Activated CD4-positive, alpha-beta memory T cell treated with anti-CD3 and anti-CD28 coated beads for 36 hours (primary cell): ENCODE measurements at regions not wholly inside any gene's neighbourhood (a gene's known extent, or its start where the extent isn't known, plus 50 kb on each side); places are given as distances from the start of the nearest gene placed in this dataset.
A peak's percentile ranks its signal among the peaks of the same experiment; 100 is the strongest.

Source experiments
- CTCF ChIA-PET: fragments of 350-600 bp; sonication (Branson Sonifier 250); formaldehyde crosslinking; loops from one replicate; lab custom pipeline; 2021; ENCODE audit warnings: antibody characterized with exemption, inconsistent platforms; lab: Charles Lee
- POLR2A ChIA-PET: fragments of 350-600 bp; sonication (Branson Sonifier 250); formaldehyde crosslinking; loops from one replicate; lab custom pipeline; 2021; ENCODE audit warnings: antibody characterized with exemption; lab: Charles Lee
- DNase-seq: peaks from one replicate; pipeline ENCODE4 v3.0.0-alpha.2; 2020
- H3K27ac Mint-ChIP-seq: one replicate; pipeline ENCODE4 v1.8.0; 2021; ENCODE audit warnings: mixed read lengths
- H3K27me3 Mint-ChIP-seq: one replicate; pipeline ENCODE4 v1.8.0; 2021; ENCODE audit warnings: mixed read lengths
- H3K36me3 Mint-ChIP-seq: one replicate; pipeline ENCODE4 v1.8.0; 2021; ENCODE audit warnings: mixed read lengths
- H3K4me1 Mint-ChIP-seq: one replicate; pipeline ENCODE4 v1.8.0; 2021; ENCODE audit warnings: low read depth, mixed read lengths
- H3K4me3 Mint-ChIP-seq: one replicate; pipeline ENCODE4 v1.8.0; 2021; ENCODE audit warnings: mild to moderate bottlenecking, mixed read lengths
- H3K9me3 Mint-ChIP-seq: one replicate; pipeline ENCODE4 v1.8.0; 2021; ENCODE audit warnings: mixed read lengths
- intact Hi-C: fragments of 100-400 bp; cut with micrococcal nuclease; formaldehyde crosslinking; loops from one replicate; pipeline ENCODE4 v1.15.1; 2023

- POLR2A ChIA-PET, result no interaction called here
- Mint-ChIP-seq H3K27ac (no peak overlapping the region), H3K36me3 (no peaks in the 10 kb centered on the region), H3K4me1 (no peaks in the 10 kb centered on the region), H3K4me3 (no peak overlapping the region), H3K9me3 (peaks cover 7% of the 10 kb centered on the region), H3K27me3 (no peaks in the 10 kb centered on the region)
- no peak for DNase-seq
- intact Hi-C loops, result no loop called here
- CTCF ChIA-PET, result interaction anchor here (1.6 kb wide), 2 partner anchors 10 to 343 kb away, joined by 6 to 9 read pairs; no protein-coding TSS in a partner anchor
Measured at GRCh38 chr20:22682381-22682780, 98.0 kb upstream of the FOXA2 start.

- peak; percentile 33 for DNase-seq
- ChIA-PET CTCF (interaction anchor here (0.6 to 3.4 kb wide), 4 partner anchors 218 to 349 kb away, joined by 3 to 28 read pairs (median 6); no protein-coding TSS in a partner anchor), POLR2A (no interaction called here)
- Mint-ChIP-seq H3K9me3 (no peaks in the 10 kb centered on the region), H3K4me3 (no peak overlapping the region), H3K36me3 (no peaks in the 10 kb centered on the region), H3K27ac (no peak overlapping the region), H3K27me3 (no peaks in the 10 kb centered on the region), H3K4me1 (no peaks in the 10 kb centered on the region)
- intact Hi-C loops, result loop anchor here (2.0 kb wide), 1 partner anchor 345 kb away; no protein-coding TSS in a partner anchor
Measured at GRCh38 chr20:22684072-22684762, 99.8 kb upstream of the FOXA2 start.

GRCh38 chr20:22684763-22685443, 100.5 kb upstream of the FOXA2 start:
- ChIA-PET POLR2A (no interaction called here), CTCF (interaction anchor here (3.4 kb wide), 1 partner anchor 345 kb away, joined by 28 read pairs; no protein-coding TSS in a partner anchor)
- intact Hi-C loops, result loop anchor here (2.0 kb wide), 1 partner anchor 346 kb away; no protein-coding TSS in a partner anchor
- Mint-ChIP-seq H3K27ac (no peak overlapping the region), H3K36me3 (no peaks in the 10 kb centered on the region), H3K9me3 (no peaks in the 10 kb centered on the region), H3K4me3 (no peak overlapping the region), H3K27me3 (no peaks in the 10 kb centered on the region), H3K4me1 (no peaks in the 10 kb centered on the region)
- DNase-seq, result no peak

- POLR2A ChIA-PET, result no interaction called here
- H3K4me3 Mint-ChIP-seq, result no peak overlapping the region
- intact Hi-C loops, result no loop called here
- no peak overlapping the region for H3K27ac Mint-ChIP-seq
- H3K27me3 Mint-ChIP-seq, result peaks cover 1% of the 10 kb centered on the region
- H3K36me3 Mint-ChIP-seq, result no peaks in the 10 kb centered on the region
- DNase-seq, result no peak
- H3K4me1 Mint-ChIP-seq, result no peaks in the 10 kb centered on the region
- H3K9me3 Mint-ChIP-seq, result no peaks in the 10 kb centered on the region
- CTCF ChIA-PET, result interaction anchor here (3.4 kb wide), 1 partner anchor 346 kb away, joined by 28 read pairs; no protein-coding TSS in a partner anchor
Measured at GRCh38 chr20:22686097-22686496, 101.7 kb upstream of the FOXA2 start.

- ChIA-PET CTCF (no interaction called here), POLR2A (no interaction called here)
- intact Hi-C loops, result no loop called here
- no peaks in the 10 kb centered on the region for H3K36me3 Mint-ChIP-seq
- no peak for DNase-seq
- H3K4me1 Mint-ChIP-seq, result no peaks in the 10 kb centered on the region
- no peaks in the 10 kb centered on the region for H3K9me3 Mint-ChIP-seq
- H3K4me3 Mint-ChIP-seq, result no peak overlapping the region
- no peak overlapping the region for H3K27ac Mint-ChIP-seq
- peaks cover 1% of the 10 kb centered on the region for H3K27me3 Mint-ChIP-seq
Measured at GRCh38 chr20:22687676-22688349, 103.4 kb upstream of the FOXA2 start.

GRCh38 chr20:22688485-22688884, 104.1 kb upstream of the FOXA2 start:
- ChIA-PET POLR2A (no interaction called here), CTCF (no interaction called here)
- DNase-seq, result no peak
- intact Hi-C loops, result no loop called here
- Mint-ChIP-seq H3K4me1 (no peaks in the 10 kb centered on the region), H3K27me3 (peaks cover 1% of the 10 kb centered on the region), H3K27ac (no peak overlapping the region), H3K36me3 (no peaks in the 10 kb centered on the region), H3K9me3 (no peaks in the 10 kb centered on the region), H3K4me3 (no peak overlapping the region)

- POLR2A ChIA-PET, result no interaction called here
- DNase-seq, result no peak
- no peaks in the 10 kb centered on the region for H3K36me3 Mint-ChIP-seq
- H3K9me3 Mint-ChIP-seq, result no peaks in the 10 kb centered on the region
- peaks cover 1% of the 10 kb centered on the region for H3K27me3 Mint-ChIP-seq
- CTCF ChIA-PET, result interaction anchor here (1.0 to 1.4 kb wide), 2 partner anchors 351 to 512 kb away, joined by 3 read pairs; no protein-coding TSS in a partner anchor
- H3K27ac Mint-ChIP-seq, result no peak overlapping the region
- no peaks in the 10 kb centered on the region for H3K4me1 Mint-ChIP-seq
- H3K4me3 Mint-ChIP-seq, result no peak overlapping the region
- intact Hi-C loops, result no loop called here
Measured at GRCh38 chr20:22689266-22689665, 104.9 kb upstream of the FOXA2 start.

GRCh38 chr20:22690000-22690399, 105.6 kb upstream of the FOXA2 start:
- Mint-ChIP-seq H3K27me3 (peaks cover 1% of the 10 kb centered on the region), H3K4me1 (no peaks in the 10 kb centered on the region), H3K9me3 (no peaks in the 10 kb centered on the region), H3K4me3 (no peak overlapping the region), H3K27ac (no peak overlapping the region), H3K36me3 (no peaks in the 10 kb centered on the region)
- no peak for DNase-seq
- CTCF ChIA-PET, result interaction anchor here (0.7 to 2.9 kb wide), 6 partner anchors 8 to 650 kb away, joined by 3 to 23 read pairs (median 4); no protein-coding TSS in a partner anchor
- intact Hi-C loops, result loop anchor here (2.0 to 10.0 kb wide), 4 partner anchors 355 to 917 kb away; partner anchors contain the start of genes CST9 and THBD
- POLR2A ChIA-PET, result no interaction called here

GRCh38 chr20:22690616-22691179, 106.3 kb upstream of the FOXA2 start:
- intact Hi-C loops, result loop anchor here (2.0 to 10.0 kb wide), 4 partner anchors 354 to 917 kb away; partner anchors contain the start of genes CST9 and THBD
- Mint-ChIP-seq H3K27ac (no peak overlapping the region), H3K9me3 (no peaks in the 10 kb centered on the region), H3K4me3 (no peak overlapping the region), H3K4me1 (no peaks in the 10 kb centered on the region), H3K27me3 (peaks cover 1% of the 10 kb centered on the region), H3K36me3 (no peaks in the 10 kb centered on the region)
- no peak for DNase-seq
- ChIA-PET POLR2A (no interaction called here), CTCF (interaction anchor here (0.6 to 2.9 kb wide), 9 partner anchors 9 to 756 kb away, joined by 3 to 23 read pairs (median 4); no protein-coding TSS in a partner anchor)

- Mint-ChIP-seq H3K27ac (no peak overlapping the region), H3K4me3 (no peak overlapping the region), H3K27me3 (peaks cover 1% of the 10 kb centered on the region), H3K9me3 (no peaks in the 10 kb centered on the region), H3K36me3 (no peaks in the 10 kb centered on the region), H3K4me1 (no peaks in the 10 kb centered on the region)
- ChIA-PET CTCF (interaction anchor here (0.7 to 2.9 kb wide), 26 partner anchors 10 to 915 kb away, joined by 3 to 23 read pairs (median 4); partner anchors contain the start of gene NAPB), POLR2A (no interaction called here)
- peak; percentile 61 for DNase-seq
- intact Hi-C loops, result loop anchor here (2.0 to 10.0 kb wide), 4 partner anchors 353 to 916 kb away; partner anchors contain the start of genes CST9 and THBD
Measured at GRCh38 chr20:22691369-22692118, 107.2 kb upstream of the FOXA2 start.

GRCh38 chr20:22692119-22692475, 107.7 kb upstream of the FOXA2 start:
- intact Hi-C loops, result loop anchor here (5.0 to 10.0 kb wide), 3 partner anchors 353 to 915 kb away; partner anchors contain the start of genes CST9 and THBD
- H3K4me1 Mint-ChIP-seq, result no peaks in the 10 kb centered on the region
- ChIA-PET POLR2A (no interaction called here), CTCF (interaction anchor here (0.7 to 2.9 kb wide), 24 partner anchors 9 to 915 kb away, joined by 3 to 23 read pairs (median 4); partner anchors contain the start of gene NAPB)
- no peak overlapping the region for H3K27ac Mint-ChIP-seq
- H3K9me3 Mint-ChIP-seq, result no peaks in the 10 kb centered on the region
- no peaks in the 10 kb centered on the region for H3K36me3 Mint-ChIP-seq
- H3K4me3 Mint-ChIP-seq, result no peak overlapping the region
- H3K27me3 Mint-ChIP-seq, result peaks cover 1% of the 10 kb centered on the region
- no peak for DNase-seq
